Coronary artery (tissue), 2 donors: ENCODE measurements at regions not wholly inside any gene's neighbourhood (a gene's known extent, or its start where the extent isn't known, plus 50 kb on each side); places are given as distances from the start of the nearest gene placed in this dataset.

ENCODE experiments used
- DNase-seq: peaks from one replicate; pipeline ENCODE4 v3.0.0-alpha.2; 2017; ENCODE audit warnings: low spot score
- H3K27ac ChIP-seq, 2 donors: fragments of 200-600 bp; sonication (generic); one replicate each; pipeline ENCODE4 v1.5.1; 2016 to 2019
- H3K4me3 ChIP-seq: fragments of 200-600 bp; sonication (generic); 2 replicates; pipeline ENCODE4 v1.5.1; 2016; ENCODE audit warnings: mild to moderate bottlenecking, moderate library complexity
- TF ChIP-seq, protein P1 (sequence below): fragments of 200-600 bp; sonication (generic); IDR thresholded peaks from one replicate; pipeline ENCODE4 v1.5.1; 2019; ENCODE audit warnings: antibody characterized with exemption

DNA sequence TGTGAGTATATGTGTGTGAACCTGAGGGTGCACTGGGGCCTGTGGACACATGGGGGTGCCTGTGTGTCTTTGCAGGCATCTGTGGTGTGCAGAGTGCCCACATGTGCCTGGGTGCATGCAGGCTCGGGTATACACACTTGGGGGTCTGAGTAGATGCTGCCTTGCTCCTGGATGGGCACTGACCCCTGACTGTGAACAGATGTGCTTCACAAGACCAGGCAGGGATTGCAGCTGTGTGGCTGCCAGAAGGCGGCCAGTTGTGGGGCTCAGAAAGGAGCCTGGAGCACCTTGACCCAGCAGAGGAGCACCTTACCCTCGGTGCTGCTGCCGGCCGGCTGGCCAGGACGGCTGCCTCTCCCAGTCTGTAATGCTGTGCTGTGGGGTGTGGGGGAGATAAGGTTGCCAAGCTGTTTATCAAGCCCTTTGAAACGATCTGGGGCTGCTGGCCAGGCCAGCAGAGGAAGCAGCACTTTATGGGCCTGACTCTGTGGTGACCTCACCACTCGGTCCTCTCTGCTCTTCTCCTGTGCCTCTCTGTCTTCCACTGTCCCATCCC, 55.5 kb upstream of the MRPS22 start:
- H3K27ac ChIP-seq: no peak overlapping the region
- TF ChIP-seq, protein P1, sequence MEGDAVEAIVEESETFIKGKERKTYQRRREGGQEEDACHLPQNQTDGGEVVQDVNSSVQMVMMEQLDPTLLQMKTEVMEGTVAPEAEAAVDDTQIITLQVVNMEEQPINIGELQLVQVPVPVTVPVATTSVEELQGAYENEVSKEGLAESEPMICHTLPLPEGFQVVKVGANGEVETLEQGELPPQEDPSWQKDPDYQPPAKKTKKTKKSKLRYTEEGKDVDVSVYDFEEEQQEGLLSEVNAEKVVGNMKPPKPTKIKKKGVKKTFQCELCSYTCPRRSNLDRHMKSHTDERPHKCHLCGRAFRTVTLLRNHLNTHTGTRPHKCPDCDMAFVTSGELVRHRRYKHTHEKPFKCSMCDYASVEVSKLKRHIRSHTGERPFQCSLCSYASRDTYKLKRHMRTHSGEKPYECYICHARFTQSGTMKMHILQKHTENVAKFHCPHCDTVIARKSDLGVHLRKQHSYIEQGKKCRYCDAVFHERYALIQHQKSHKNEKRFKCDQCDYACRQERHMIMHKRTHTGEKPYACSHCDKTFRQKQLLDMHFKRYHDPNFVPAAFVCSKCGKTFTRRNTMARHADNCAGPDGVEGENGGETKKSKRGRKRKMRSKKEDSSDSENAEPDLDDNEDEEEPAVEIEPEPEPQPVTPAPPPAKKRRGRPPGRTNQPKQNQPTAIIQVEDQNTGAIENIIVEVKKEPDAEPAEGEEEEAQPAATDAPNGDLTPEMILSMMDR: no peak
- no peak overlapping the region for H3K4me3 ChIP-seq
- DNase-seq: no peak

DNA sequence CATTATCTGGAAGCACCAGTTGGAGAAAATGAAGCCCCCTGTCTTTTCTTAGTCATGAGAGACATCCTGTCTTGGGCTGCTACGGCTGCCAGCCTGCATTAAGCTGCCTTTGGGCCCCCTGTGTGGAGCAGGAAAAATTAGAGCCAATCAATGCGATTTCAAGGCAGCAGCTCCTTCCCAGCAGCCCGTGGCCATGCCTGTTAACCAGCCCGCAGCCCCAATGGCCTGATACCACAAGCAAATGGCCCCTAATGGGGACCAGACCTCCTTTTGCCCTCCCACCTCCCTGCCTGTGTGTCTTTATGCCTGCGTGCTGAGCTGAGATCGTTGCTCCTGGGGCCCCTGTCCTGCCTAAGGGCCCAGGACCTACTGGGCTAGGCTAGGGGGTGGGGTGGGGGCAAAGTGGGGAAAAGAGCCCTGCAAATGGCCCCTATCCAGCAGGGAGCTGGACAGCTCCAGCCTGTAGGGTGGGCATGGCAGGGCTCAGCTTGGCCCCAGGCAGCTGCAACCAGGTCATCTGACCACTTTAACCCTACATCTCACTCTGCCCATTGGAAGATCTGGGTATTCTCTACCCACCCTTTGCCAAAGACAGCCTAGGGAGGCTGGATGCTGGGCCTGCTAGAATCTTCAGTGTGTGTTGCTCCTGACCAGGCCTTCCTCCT, 53.8 kb upstream of the MRPS22 start:
- no peak overlapping the region for H3K4me3 ChIP-seq
- no peak overlapping the region for H3K27ac ChIP-seq
- TF ChIP-seq, protein P1: no peak
- DNase-seq: no peak

GRCh38 chr3:139291276-139292051, 52.4 kb upstream of the MRPS22 start:
- TF ChIP-seq, protein P1: no peak
- no peak overlapping the region for H3K4me3 ChIP-seq
- no peak overlapping the region for H3K27ac ChIP-seq
- DNase-seq: no peak

DNA sequence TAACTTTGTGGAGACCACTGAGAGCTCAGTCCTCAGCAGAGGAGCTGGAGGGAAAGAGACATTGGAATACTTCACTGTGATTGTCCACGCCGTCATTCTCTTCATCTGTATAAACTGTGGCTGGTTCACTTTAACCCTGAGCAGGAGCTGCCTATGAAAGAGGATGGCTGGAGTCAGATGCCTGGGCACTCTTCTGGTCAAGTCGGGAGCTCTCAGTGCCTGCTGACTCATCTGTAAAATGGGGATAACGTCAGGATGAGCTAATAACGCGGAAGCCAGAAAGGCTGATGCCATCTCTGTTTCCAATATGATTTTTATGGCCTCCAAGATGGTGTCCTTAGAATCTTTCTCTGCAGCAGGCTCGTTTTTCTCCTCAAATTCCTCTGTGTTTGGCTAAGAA, 51.6 kb upstream of the MRPS22 start:
- Histone ChIP-seq H3K4me3 (no peak overlapping the region), H3K27ac (no peak overlapping the region)
- DNase-seq: no peak
- TF ChIP-seq, protein P1: no peak

DNA sequence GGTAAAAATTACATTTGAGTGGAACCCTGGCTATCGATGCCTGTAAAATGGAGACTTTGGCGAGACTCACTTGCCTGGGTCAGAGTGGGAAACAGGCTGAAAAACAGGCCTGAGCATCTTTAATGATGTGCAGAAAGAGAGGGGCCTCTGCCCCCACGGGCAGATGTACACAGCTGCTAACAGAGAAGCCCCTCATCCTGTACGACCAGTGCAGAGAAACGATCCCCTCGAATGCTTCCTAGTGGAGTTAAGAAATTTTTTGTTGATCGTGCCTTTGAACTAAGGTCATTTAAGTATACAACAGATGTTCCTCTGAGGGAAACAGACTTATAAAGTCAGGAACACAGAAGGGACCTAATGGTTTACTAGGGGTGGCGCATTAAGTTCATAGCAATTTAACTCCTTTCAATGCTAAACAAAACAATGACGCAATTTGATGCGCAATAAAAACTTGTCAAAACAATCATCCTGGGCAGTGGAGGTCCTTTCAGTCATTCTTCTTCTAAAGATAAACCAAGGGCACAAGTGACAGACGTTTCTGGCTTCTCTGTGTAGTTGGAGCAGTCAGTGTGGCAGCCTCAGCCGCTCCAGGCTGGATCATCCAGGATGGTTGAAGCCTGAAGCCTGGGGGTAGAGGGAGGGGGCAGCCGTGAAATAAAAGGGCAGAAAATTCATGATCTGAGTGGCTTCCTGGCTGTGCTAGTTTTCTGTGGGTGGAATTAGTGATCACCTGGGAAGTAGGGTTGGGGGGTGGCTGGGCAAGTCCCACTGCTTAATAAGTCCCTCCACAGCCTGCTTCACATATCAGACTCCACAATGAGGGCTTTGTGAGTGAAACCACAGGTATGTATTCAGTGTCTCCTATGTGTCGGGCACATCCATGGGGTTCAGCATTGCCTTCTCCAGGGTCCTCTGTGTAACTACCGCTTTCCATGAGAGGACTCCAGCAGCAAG, 50.8 kb upstream of the MRPS22 start:
- TF ChIP-seq, protein P1: no peak
- no peak for DNase-seq
- H3K27ac ChIP-seq: no peak overlapping the region
- no peak overlapping the region for H3K4me3 ChIP-seq

DNA sequence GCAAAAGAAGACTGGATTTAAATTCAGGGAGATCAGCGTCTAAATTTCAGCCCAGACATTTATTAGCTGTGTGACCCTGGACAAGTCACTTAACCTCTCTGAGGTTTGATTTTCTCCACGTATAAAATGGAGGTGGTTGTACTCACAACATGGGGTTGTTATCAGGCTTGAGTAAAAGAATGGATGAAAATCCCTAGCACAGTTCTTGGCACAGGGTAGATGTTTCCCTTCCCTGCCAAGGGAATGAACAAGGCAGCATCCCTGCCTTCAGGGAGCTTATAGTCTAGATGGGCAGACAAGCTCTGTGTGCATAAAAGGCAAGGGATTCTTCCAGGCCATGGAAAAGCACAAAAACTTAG, 50.2 kb upstream of the MRPS22 start:
- H3K4me3 ChIP-seq: no peak overlapping the region
- H3K27ac ChIP-seq: no peak overlapping the region
- no peak for DNase-seq
- TF ChIP-seq, protein P1: no peak
